ENCODE measurements at regions not wholly inside any gene's neighbourhood (a gene's known extent, or its start where the extent isn't known, plus 50 kb on each side); places are given as distances from the start of the nearest gene placed in this dataset.

GRCh38 chr4:160814726-160815125 is 1349.1 kb downstream of the FSTL5 start:
- in situ Hi-C loops (cut with HindIII; ENCODE audit: low sequenced_read_pairs), result no loop called here
- TF ChIP-seq CTCF (IDR thresholded peaks at IDR 0.05; ENCODE audit: low read depth, low read length, missing control alignments), result no peak
- H3K4me3 ChIP-seq (ENCODE audit: low read depth, low read length), result no peak overlapping the region
- DNase-seq (ENCODE audit: low read depth), result no peak

DNA sequence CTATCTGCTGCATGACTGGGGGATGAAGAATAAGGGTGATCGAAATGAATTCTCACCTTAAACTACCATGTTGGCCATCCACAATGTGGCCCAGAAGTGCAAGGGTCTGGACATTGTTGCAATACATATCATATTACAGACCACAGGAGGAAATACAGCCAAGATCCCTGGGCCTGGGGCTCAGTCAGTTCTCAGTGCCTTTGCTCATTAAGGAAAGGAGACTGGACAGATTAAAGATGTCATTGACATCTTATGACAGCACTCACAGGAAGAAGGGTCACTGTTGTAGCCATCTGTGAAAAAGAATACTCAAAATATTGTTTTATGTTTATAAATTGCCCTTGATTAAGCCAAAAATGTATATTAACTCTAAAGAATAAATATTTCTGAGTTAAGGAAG is 1345.2 kb downstream of the FSTL5 start:
- DNase-seq (ENCODE audit: low read depth), result no peak
- TF ChIP-seq CTCF (IDR thresholded peaks at IDR 0.05; ENCODE audit: low read depth, low read length, missing control alignments), result no peak
- in situ Hi-C loops (cut with HindIII; ENCODE audit: low sequenced_read_pairs), result no loop called here
- H3K4me3 ChIP-seq (ENCODE audit: low read depth, low read length), result no peak overlapping the region

GRCh38 chr4:160819791-160820190 is 1344.0 kb downstream of the FSTL5 start:
- no peak overlapping the region for H3K4me3 ChIP-seq (ENCODE audit: low read depth, low read length)
- TF ChIP-seq CTCF (IDR thresholded peaks at IDR 0.05; ENCODE audit: low read depth, low read length, missing control alignments), result no peak
- no peak for DNase-seq (ENCODE audit: low read depth)
- in situ Hi-C loops (cut with HindIII; ENCODE audit: low sequenced_read_pairs), result no loop called here

DNA sequence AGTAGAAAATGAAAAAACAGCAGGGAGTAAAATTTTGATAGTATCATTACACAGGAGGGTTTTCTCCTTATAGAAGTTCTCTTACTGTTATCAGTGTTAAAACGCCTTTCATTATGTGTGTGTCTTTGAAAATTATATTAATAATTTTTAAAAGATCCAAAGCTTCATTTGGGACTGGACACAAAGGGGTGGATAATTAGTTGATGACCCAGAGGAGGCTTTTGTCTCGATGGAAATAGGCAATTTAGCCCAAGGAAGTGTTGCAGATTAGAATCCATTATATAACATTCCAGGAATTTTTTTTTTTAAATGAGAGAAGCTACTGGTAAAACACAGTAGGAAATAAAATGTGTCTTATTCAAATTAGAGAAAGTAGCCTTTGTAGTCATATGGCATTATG is 1339.3 kb downstream of the FSTL5 start:
- no peak for DNase-seq (ENCODE audit: low read depth)
- TF ChIP-seq CTCF (IDR thresholded peaks at IDR 0.05; ENCODE audit: low read depth, low read length, missing control alignments), result no peak
- in situ Hi-C loops (cut with HindIII; ENCODE audit: low sequenced_read_pairs), result no loop called here

GRCh38 chr4:160825644-160826338 is 1338.0 kb downstream of the FSTL5 start:
- in situ Hi-C loops (cut with HindIII; ENCODE audit: low sequenced_read_pairs), result no loop called here
- no peak for DNase-seq (ENCODE audit: low read depth)
- no peak overlapping the region for H3K4me3 ChIP-seq (ENCODE audit: low read depth, low read length)
- TF ChIP-seq CTCF (IDR thresholded peaks at IDR 0.05; ENCODE audit: low read depth, low read length, missing control alignments), result no peak

More for the DNA sequence above, 1339.3 kb downstream of the FSTL5 start:
- no peak overlapping the region for H3K4me3 ChIP-seq (ENCODE audit: low read depth, low read length)

DNA sequence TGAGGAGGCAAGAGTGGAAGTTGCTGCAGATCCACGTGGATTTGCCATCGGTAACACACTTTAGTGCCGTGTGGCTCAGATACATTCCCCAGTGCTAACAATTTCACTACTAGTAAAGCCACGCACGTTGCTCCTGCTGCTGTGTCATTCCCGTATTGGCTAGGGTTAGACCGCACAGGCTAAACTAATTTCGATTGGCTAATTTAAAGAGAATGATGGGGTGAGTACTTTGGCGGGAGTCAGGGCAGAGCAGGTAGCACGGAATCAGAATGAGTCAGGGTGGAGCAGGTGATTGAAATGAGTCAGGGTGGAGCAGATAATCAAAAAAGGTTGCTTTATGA is 1337.5 kb downstream of the FSTL5 start:
- no peak overlapping the region for H3K4me3 ChIP-seq (ENCODE audit: low read depth, low read length)
- no peak for DNase-seq (ENCODE audit: low read depth)
- in situ Hi-C loops (cut with HindIII; ENCODE audit: low sequenced_read_pairs), result no loop called here
- no peak for TF ChIP-seq CTCF (IDR thresholded peaks at IDR 0.05; ENCODE audit: low read depth, low read length, missing control alignments)

Measured in astrocyte of the cerebellum (primary cell).